ENCODE measurements at regions not wholly inside any gene's neighbourhood (a gene's known extent, or its start where the extent isn't known, plus 50 kb on each side); places are given as distances from the start of the nearest gene placed in this dataset.

DNA sequence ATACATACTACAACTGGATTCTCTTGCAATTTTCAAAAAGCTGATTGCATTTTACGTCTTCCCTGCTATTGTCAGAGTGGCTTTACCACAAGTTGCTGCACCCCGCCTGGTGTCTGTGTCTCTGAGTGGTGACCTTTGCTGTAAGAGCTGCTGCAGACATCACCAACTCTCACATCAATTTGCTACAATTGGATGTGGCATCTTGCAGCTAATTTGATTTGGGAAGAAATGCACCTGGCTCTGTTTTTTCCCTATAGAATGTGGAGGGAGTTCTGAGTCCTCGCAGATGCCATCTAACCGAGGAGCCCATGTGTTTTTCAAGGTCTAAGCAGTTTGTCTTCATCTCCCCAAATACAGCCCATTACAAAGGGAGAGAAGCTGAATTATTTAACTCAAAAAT, 73.8 kb upstream of the PHOX2B start:
- no peak overlapping the region for H3K27ac Mint-ChIP-seq (ENCODE audit: unreplicated experiment)
- peaks cover 95% of the 10 kb centered on the region for H3K27me3 Mint-ChIP-seq (ENCODE audit: unreplicated experiment)
- no peak overlapping the region for H3K4me3 Mint-ChIP-seq (ENCODE audit: low read depth, unreplicated experiment)
- no peaks in the 10 kb centered on the region for H3K4me1 Mint-ChIP-seq (ENCODE audit: low read depth, unreplicated experiment)
- no peaks in the 10 kb centered on the region for H3K9me3 Mint-ChIP-seq (ENCODE audit: low read depth, unreplicated experiment)
- CTCF ChIA-PET = no interaction called here
- TF ChIP-seq, protein P1, sequence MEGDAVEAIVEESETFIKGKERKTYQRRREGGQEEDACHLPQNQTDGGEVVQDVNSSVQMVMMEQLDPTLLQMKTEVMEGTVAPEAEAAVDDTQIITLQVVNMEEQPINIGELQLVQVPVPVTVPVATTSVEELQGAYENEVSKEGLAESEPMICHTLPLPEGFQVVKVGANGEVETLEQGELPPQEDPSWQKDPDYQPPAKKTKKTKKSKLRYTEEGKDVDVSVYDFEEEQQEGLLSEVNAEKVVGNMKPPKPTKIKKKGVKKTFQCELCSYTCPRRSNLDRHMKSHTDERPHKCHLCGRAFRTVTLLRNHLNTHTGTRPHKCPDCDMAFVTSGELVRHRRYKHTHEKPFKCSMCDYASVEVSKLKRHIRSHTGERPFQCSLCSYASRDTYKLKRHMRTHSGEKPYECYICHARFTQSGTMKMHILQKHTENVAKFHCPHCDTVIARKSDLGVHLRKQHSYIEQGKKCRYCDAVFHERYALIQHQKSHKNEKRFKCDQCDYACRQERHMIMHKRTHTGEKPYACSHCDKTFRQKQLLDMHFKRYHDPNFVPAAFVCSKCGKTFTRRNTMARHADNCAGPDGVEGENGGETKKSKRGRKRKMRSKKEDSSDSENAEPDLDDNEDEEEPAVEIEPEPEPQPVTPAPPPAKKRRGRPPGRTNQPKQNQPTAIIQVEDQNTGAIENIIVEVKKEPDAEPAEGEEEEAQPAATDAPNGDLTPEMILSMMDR (IDR thresholded peaks at IDR 0.05; ENCODE audit: unreplicated experiment) = no peak
- intact Hi-C loops (cut with micrococcal nuclease; ENCODE audit: unreplicated experiment) = no loop called here
- no peak for DNase-seq
- no peaks in the 10 kb centered on the region for H3K36me3 Mint-ChIP-seq (ENCODE audit: insufficient read depth, unreplicated experiment)
- no TSS peak for BruUV-seq (replicated peaks)

- H3K27ac Mint-ChIP-seq (ENCODE audit: unreplicated experiment) = no peak overlapping the region
- no peak for DNase-seq
- no TSS peak for BruUV-seq (replicated peaks)
- no peaks in the 10 kb centered on the region for H3K9me3 Mint-ChIP-seq (ENCODE audit: low read depth, unreplicated experiment)
- peaks cover 93% of the 10 kb centered on the region for H3K27me3 Mint-ChIP-seq (ENCODE audit: unreplicated experiment)
- intact Hi-C loops (cut with micrococcal nuclease; ENCODE audit: unreplicated experiment) = no loop called here
- H3K36me3 Mint-ChIP-seq (ENCODE audit: insufficient read depth, unreplicated experiment) = no peaks in the 10 kb centered on the region
- no peaks in the 10 kb centered on the region for H3K4me1 Mint-ChIP-seq (ENCODE audit: low read depth, unreplicated experiment)
- H3K4me3 Mint-ChIP-seq (ENCODE audit: low read depth, unreplicated experiment) = no peak overlapping the region
- CTCF ChIA-PET = interaction anchor here (0.5 kb wide), 1 partner anchor 872 kb away, joined by 7 read pairs; no protein-coding TSS in a partner anchor
- TF ChIP-seq, protein P1 (IDR thresholded peaks at IDR 0.05; ENCODE audit: unreplicated experiment) = no peak
Observed at GRCh38 chr4:41820473-41820872, 71.9 kb upstream of the PHOX2B start.

DNA sequence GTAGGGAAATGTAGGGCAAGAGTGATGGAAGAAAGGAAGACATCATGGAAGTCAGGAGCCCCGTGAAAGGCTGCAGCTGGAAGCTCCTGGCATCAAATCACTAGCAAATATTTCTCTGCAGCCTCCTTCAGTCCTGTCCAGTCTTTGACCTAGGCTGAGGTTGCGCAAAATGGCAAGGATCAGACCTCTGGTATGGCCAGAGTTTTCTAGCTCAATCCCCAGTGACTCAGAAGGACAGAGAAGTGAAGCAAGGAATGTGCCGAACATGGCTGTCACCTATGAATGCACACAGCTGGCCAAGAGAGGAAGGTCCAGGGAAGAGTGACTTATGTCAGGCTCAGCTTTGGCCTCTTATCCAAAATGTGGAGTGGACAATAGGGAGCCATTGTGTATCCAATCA, 71.1 kb upstream of the PHOX2B start:
- BruUV-seq (replicated peaks) = no TSS peak
- H3K4me3 Mint-ChIP-seq (ENCODE audit: low read depth, unreplicated experiment) = no peak overlapping the region
- TF ChIP-seq, protein P1 (IDR thresholded peaks at IDR 0.05; ENCODE audit: unreplicated experiment) = no peak
- CTCF ChIA-PET = no interaction called here
- intact Hi-C loops (cut with micrococcal nuclease; ENCODE audit: unreplicated experiment) = no loop called here
- no peaks in the 10 kb centered on the region for H3K36me3 Mint-ChIP-seq (ENCODE audit: insufficient read depth, unreplicated experiment)
- H3K4me1 Mint-ChIP-seq (ENCODE audit: low read depth, unreplicated experiment) = no peaks in the 10 kb centered on the region
- DNase-seq = no peak
- peaks cover 97% of the 10 kb centered on the region for H3K27me3 Mint-ChIP-seq (ENCODE audit: unreplicated experiment)
- no peaks in the 10 kb centered on the region for H3K9me3 Mint-ChIP-seq (ENCODE audit: low read depth, unreplicated experiment)
- H3K27ac Mint-ChIP-seq (ENCODE audit: unreplicated experiment) = no peak overlapping the region

DNA sequence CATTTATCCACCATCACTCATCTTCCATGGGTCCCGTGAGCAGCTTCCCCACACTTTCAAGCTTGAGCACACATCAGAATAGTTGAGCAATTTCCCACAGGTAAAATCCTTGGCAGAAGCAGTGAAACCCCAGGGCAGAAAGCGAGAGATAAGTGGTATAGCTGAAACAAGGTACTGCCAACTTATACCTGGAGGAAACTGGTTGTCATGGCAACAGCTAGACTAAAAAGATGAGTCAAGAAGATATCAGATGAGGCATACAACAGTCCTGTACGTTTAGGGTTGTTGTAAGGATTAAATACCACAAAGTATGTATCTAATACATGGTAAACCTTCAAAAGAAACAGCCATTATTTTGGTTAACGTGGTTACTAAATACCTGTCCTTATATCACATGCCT, 66.9 kb upstream of the PHOX2B start:
- Mint-ChIP-seq H3K4me1 (ENCODE audit: low read depth, unreplicated experiment) (no peaks in the 10 kb centered on the region), H3K9me3 (ENCODE audit: low read depth, unreplicated experiment) (peaks cover 4% of the 10 kb centered on the region), H3K27ac (ENCODE audit: unreplicated experiment) (no peak overlapping the region), H3K36me3 (ENCODE audit: insufficient read depth, unreplicated experiment) (no peaks in the 10 kb centered on the region), H3K4me3 (ENCODE audit: low read depth, unreplicated experiment) (no peak overlapping the region), H3K27me3 (ENCODE audit: unreplicated experiment) (peaks cover 67% of the 10 kb centered on the region)
- DNase-seq = no peak
- BruUV-seq (replicated peaks) = no TSS peak
- CTCF ChIA-PET = no interaction called here
- TF ChIP-seq, protein P1 (IDR thresholded peaks at IDR 0.05; ENCODE audit: unreplicated experiment) = no peak
- intact Hi-C loops (cut with micrococcal nuclease; ENCODE audit: unreplicated experiment) = no loop called here

All from Calu3 (cell line).